ENCODE measurements at regions not wholly inside any gene's neighbourhood (a gene's known extent, or its start where the extent isn't known, plus 50 kb on each side); places are given as distances from the start of the nearest gene placed in this dataset.

- no CpG with 5 or more reads among the region's 4 CpGs for WGBS (ENCODE audit: extremely low coverage, insufficient read length, low lambda C conversion rate)
- no peak overlapping the region for H2AK5ac ChIP-seq (ENCODE audit: insufficient read length, low read length)
- H3K4me1 ChIP-seq (ENCODE audit: insufficient read depth, low read length): no peaks in the 10 kb centered on the region; the same call in 1 of the 2 replicates
- no peaks in the 10 kb centered on the region; the same call in 1 of the 2 replicates for H3K27me3 Mint-ChIP-seq (ENCODE audit: low read depth)
- no peak overlapping the region for H2BK12ac ChIP-seq (ENCODE audit: insufficient read length, low read depth, low read length)
- no peak overlapping the region for H4K5ac ChIP-seq (ENCODE audit: insufficient read length, low read depth, low read length)
- H4K91ac ChIP-seq (ENCODE audit: insufficient read length, low read depth, low read length): no peak overlapping the region
- H3K27ac ChIP-seq (ENCODE audit: insufficient read length, low read depth, low read length): no peak overlapping the region
- H3K36me3 Mint-ChIP-seq (ENCODE audit: insufficient read depth in 1 of 3, low read depth in 3 of 3): peaks cover 0 to 23% (median 2%) of the 10 kb centered on the region in 3 experiments; a peak in 4 of 7 replicates
- H3K23ac ChIP-seq (ENCODE audit: insufficient read length, low read depth, low read length): no peak overlapping the region
- H2BK20ac ChIP-seq (ENCODE audit: low read depth, low read length, poor library complexity, severe bottlenecking): no peak overlapping the region
- H3T11ph ChIP-seq (ENCODE audit: low read length): no peak overlapping the region
- no peak overlapping the region for H3K4me2 ChIP-seq (ENCODE audit: insufficient read depth, insufficient read length, low read length)
- no peak overlapping the region; the same call in 1 of the 2 replicates for H3K14ac ChIP-seq (ENCODE audit: insufficient read depth, low read length)
- no peaks in the 10 kb centered on the region for H3K23me2 ChIP-seq (ENCODE audit: insufficient read length, low read depth, low read length, poor library complexity, severe bottlenecking)
- H3K79me2 ChIP-seq (ENCODE audit: insufficient read depth, low read length): no peaks in the 10 kb centered on the region
- H3K27me3 ChIP-seq (ENCODE audit: insufficient read depth, low read length): no peaks in the 10 kb centered on the region
- no peak overlapping the region for H3K27ac Mint-ChIP-seq
- no peak overlapping the region for H2BK120ac ChIP-seq (ENCODE audit: low read depth, low read length, poor library complexity, severe bottlenecking)
- no peaks in the 10 kb centered on the region for H3K79me1 ChIP-seq (ENCODE audit: insufficient read depth, low read depth, low read length, poor library complexity, severe bottlenecking)
- no peak overlapping the region for H4K8ac ChIP-seq (replicated peaks; ENCODE audit: insufficient read length, low read depth, low read length)
- H3K4me1 Mint-ChIP-seq: peaks cover 18 to 19% of the 10 kb centered on the region in 2 experiments
- H4K20me1 ChIP-seq (ENCODE audit: control insufficient read depth, insufficient read depth, insufficient read length): no peaks in the 10 kb centered on the region
- H2BK5ac ChIP-seq (ENCODE audit: insufficient read length, low read length): no peak overlapping the region
- H2BK15ac ChIP-seq (ENCODE audit: low read depth, low read length): no peak overlapping the region
- H3K9ac ChIP-seq (ENCODE audit: extremely low read depth, insufficient read length, low read length): no peak overlapping the region
- peaks cover 17 to 23% of the 10 kb centered on the region in 2 experiments; a peak in 4 of 5 replicates for H3K9me3 Mint-ChIP-seq
- H3K56ac ChIP-seq (ENCODE audit: insufficient read length, low read depth, low read length): no peak overlapping the region
- H3K18ac ChIP-seq (ENCODE audit: insufficient read length, low read depth, low read length): no peak overlapping the region
- TF ChIP-seq CTCF (conservative IDR thresholded peaks at IDR 0.05): no peak
- no peak for DNase-seq
- H3K9me3 ChIP-seq (ENCODE audit: control insufficient read depth, low read depth, low read length): no peaks in the 10 kb centered on the region
- no peak overlapping the region for H2AFZ ChIP-seq (ENCODE audit: low read length)
- H3K4ac ChIP-seq (ENCODE audit: low read depth, low read length): no peak overlapping the region
- H3K4me3 Mint-ChIP-seq: no peak overlapping the region
Measured at GRCh38 chr18:24799720-24800119, 339.3 kb downstream of the HRH4 start.
